IMR-90 (cell line): ENCODE measurements at regions not wholly inside any gene's neighbourhood (a gene's known extent, or its start where the extent isn't known, plus 50 kb on each side); places are given as distances from the start of the nearest gene placed in this dataset.

Experiments used
- ATAC-seq: fragments of 200-7000 bp; cut with Tn5 transposase; 2 replicates; pipeline ENCODE4 v1.9.1; 2020; ENCODE audit warnings: low read depth, mild to moderate bottlenecking, moderate library complexity
- BruUV-seq: library from RNA; stranded (reverse); fragments of 400-500 nt; replicated peaks from 2 replicates; lab custom pipeline; 2021; lab: Mats Ljungman, UMichigan
- CTCF ChIA-PET: fragments of 300-600 bp; formaldehyde crosslinking; extraction: SDS; loops from one replicate; lab custom pipeline; 2021; ENCODE audit warnings: antibody characterized with exemption; lab: Yijun Ruan, JAX
- POLR2A ChIA-PET: fragments of 300-600 bp; sonication (Branson Sonifier 250); formaldehyde crosslinking; loops from one replicate; lab custom pipeline; 2022; ENCODE audit warnings: antibody characterized with exemption; ENCODE audit not compliant: unreplicated experiment; lab: Charles Lee
- DNase-seq: peaks from one replicate; pipeline ENCODE4 v3.0.0; 2013
- H2AFZ ChIP-seq: replicated peaks from 2 replicates; pipeline ENCODE3; 2013; ENCODE audit warnings: low read length, mild to moderate bottlenecking; ENCODE audit not compliant: poor library complexity
- H2AK5ac ChIP-seq: 2 replicates; pipeline ENCODE4 v1.6.1; 2013; ENCODE audit warnings: low read depth, low read length, inconsistent platforms
- H2AK9ac ChIP-seq: replicated peaks from 2 replicates; pipeline ENCODE3; 2013; ENCODE audit warnings: mild to moderate bottlenecking, low read depth, low read length, moderate library complexity; ENCODE audit not compliant: poor library complexity
- H2BK120ac ChIP-seq: 2 replicates; pipeline ENCODE4 v1.6.1; 2013; ENCODE audit warnings: low read depth, low read length, inconsistent platforms
- H2BK15ac ChIP-seq: 3 replicates; pipeline ENCODE4 v1.6.1; 2013; ENCODE audit warnings: low read depth, low read length, inconsistent platforms
- H2BK20ac ChIP-seq: 2 replicates; pipeline ENCODE4 v1.6.1; 2013; ENCODE audit warnings: low read depth, mild to moderate bottlenecking, inconsistent platforms, low read length, moderate library complexity
- H2BK5ac ChIP-seq: 2 replicates; pipeline ENCODE4 v1.6.1; 2013; ENCODE audit warnings: mild to moderate bottlenecking, low read depth, low read length, inconsistent platforms; ENCODE audit not compliant: poor library complexity, severe bottlenecking
- H3K14ac ChIP-seq: replicated peaks from 2 replicates; pipeline ENCODE4 v1.6.1; 2013; ENCODE audit warnings: low read depth, low read length, inconsistent platforms
- H3K18ac ChIP-seq: 2 replicates; pipeline ENCODE4 v1.6.1; 2013; ENCODE audit warnings: low read depth, low read length, control low read depth
- H3K23ac ChIP-seq: 2 replicates; pipeline ENCODE4 v1.6.1; 2013; ENCODE audit warnings: low read depth, low read length, inconsistent platforms
- H3K27ac ChIP-seq: 2 replicates; pipeline ENCODE4 v1.5.1; 2013; ENCODE audit warnings: mild to moderate bottlenecking, control low read depth, low read length; ENCODE audit not compliant: insufficient read depth
- H3K27me3 ChIP-seq: 2 replicates; pipeline ENCODE4 v1.6.1; 2013; ENCODE audit warnings: low read length; ENCODE audit not compliant: control insufficient read depth, insufficient read depth
- H3K36me3 ChIP-seq: 2 replicates; pipeline ENCODE4 v1.6.1; 2013; ENCODE audit warnings: low read length, mixed read lengths; ENCODE audit not compliant: control insufficient read depth, insufficient read depth
- H3K4ac ChIP-seq: 2 replicates; pipeline ENCODE4 v1.6.1; 2013; ENCODE audit warnings: low read depth, low read length, inconsistent platforms
- H3K4me1 ChIP-seq: 2 replicates; pipeline ENCODE4 v1.6.1; 2013; ENCODE audit warnings: low read length, mixed read lengths; ENCODE audit not compliant: control insufficient read depth, insufficient read depth
- H3K4me2 ChIP-seq: 2 replicates; pipeline ENCODE4 v1.6.1; 2013; ENCODE audit warnings: low read depth, mild to moderate bottlenecking, control low read depth, low read length, moderate library complexity
- H3K4me3 ChIP-seq: 2 replicates; pipeline ENCODE4 v1.5.1; 2013; ENCODE audit warnings: low read depth, mild to moderate bottlenecking, control low read depth, low read length, moderate library complexity; ENCODE audit not compliant: insufficient read depth
- H3K56ac ChIP-seq: 2 replicates; pipeline ENCODE4 v1.6.1; 2013; ENCODE audit warnings: low read length, inconsistent platforms; ENCODE audit not compliant: insufficient read depth; ENCODE audit errors: extremely low read depth
- H3K79me1 ChIP-seq, 2 experiments: 2 replicates each; pipeline ENCODE4 v1.6.1; 2013; ENCODE audit warnings: low read length in 2 of 2, inconsistent platforms in 1 of 2, low read depth in 1 of 2
- H3K9ac ChIP-seq: 2 replicates; pipeline ENCODE4 v1.6.1; 2013; ENCODE audit warnings: low read depth, low read length, control low read depth
- H3K9me1 ChIP-seq: 2 replicates; pipeline ENCODE4 v1.6.1; 2013; ENCODE audit warnings: low read length, inconsistent platforms; ENCODE audit not compliant: insufficient read depth
- H3K9me3 ChIP-seq: 2 replicates; pipeline ENCODE4 v1.6.1; 2013; ENCODE audit warnings: low read length; ENCODE audit not compliant: control insufficient read depth, insufficient read depth
- H4K20me1 ChIP-seq: 2 replicates; pipeline ENCODE4 v1.6.1; 2013; ENCODE audit warnings: low read length, inconsistent platforms; ENCODE audit not compliant: insufficient read depth
- H4K5ac ChIP-seq: 2 replicates; pipeline ENCODE4 v1.6.1; 2013; ENCODE audit warnings: mild to moderate bottlenecking, low read depth, low read length, control low read depth
- H4K8ac ChIP-seq, 2 experiments: 2 replicates each; pipeline ENCODE4 v1.6.1; 2013; ENCODE audit warnings: low read depth in 2 of 2, low read length in 2 of 2, control low read depth in 1 of 2, inconsistent platforms in 1 of 2
- H4K91ac ChIP-seq: 2 replicates; pipeline ENCODE4 v1.6.1; 2013; ENCODE audit warnings: low read depth, low read length, inconsistent platforms; ENCODE audit not compliant: insufficient read depth
- BHLHE40 ChIP-seq: fragments of 150-350 bp; IDR thresholded peaks from 2 replicates; pipeline ENCODE4 v1.6.1; 2016; ENCODE audit warnings: mild to moderate bottlenecking, low read depth, low read length
- CEBPB ChIP-seq: IDR thresholded peaks from 2 replicates; pipeline ENCODE4 v1.6.1; 2012; ENCODE audit warnings: low read depth, low read length, improper control_type of control experiment
- CHD1 ChIP-seq: IDR thresholded peaks from 2 replicates; pipeline ENCODE4 v1.6.1; 2012; ENCODE audit warnings: low read depth, low read length, improper control_type of control experiment
- CTCF ChIP-seq: conservative IDR thresholded peaks from 2 replicates; pipeline ENCODE4 v1.5.1; 2012; ENCODE audit warnings: mild to moderate bottlenecking, low read depth, low read length, improper control_type of control experiment
- FOS ChIP-seq: fragments of 150-350 bp; IDR thresholded peaks from 2 replicates; pipeline ENCODE4 v1.6.1; 2016; ENCODE audit warnings: low read depth, low read length
- MAFK ChIP-seq: IDR thresholded peaks from 2 replicates; pipeline ENCODE4 v1.6.1; 2012; ENCODE audit warnings: low read depth, low read length, improper control_type of control experiment
- MAZ ChIP-seq: IDR thresholded peaks from 2 replicates; pipeline ENCODE4 v1.6.1; 2012; ENCODE audit warnings: low read depth, mild to moderate bottlenecking, low read length, improper control_type of control experiment, moderate library complexity, borderline replicate concordance
- MXI1 ChIP-seq: IDR thresholded peaks from 2 replicates; pipeline ENCODE4 v1.6.1; 2012; ENCODE audit warnings: low read depth, mild to moderate bottlenecking, low read length, moderate library complexity, borderline replicate concordance
- NFE2L2 ChIP-seq: fragments of 150-350 bp; IDR thresholded peaks from 2 replicates; pipeline ENCODE4 v1.6.1; 2016; ENCODE audit warnings: low read depth, mild to moderate bottlenecking, low read length
- POLR2A ChIP-seq: IDR thresholded peaks from 2 replicates; pipeline ENCODE4 v1.6.1; 2012; ENCODE audit warnings: mild to moderate bottlenecking, low read depth, low read length
- RAD21 ChIP-seq: IDR thresholded peaks from 2 replicates; pipeline ENCODE4 v1.6.1; 2012; ENCODE audit warnings: low read length, improper control_type of control experiment
- RCOR1 ChIP-seq: IDR thresholded peaks from 2 replicates; pipeline ENCODE4 v1.6.1; 2012; ENCODE audit warnings: mild to moderate bottlenecking, low read length, improper control_type of control experiment; ENCODE audit not compliant: insufficient replicate concordance
- RFX5 ChIP-seq: IDR thresholded peaks from 2 replicates; pipeline ENCODE4 v1.8.0; 2012; ENCODE audit warnings: low read depth, mild to moderate bottlenecking, low read length, moderate library complexity
- SMC3 ChIP-seq: fragments of 150-350 bp; IDR thresholded peaks from 2 replicates; pipeline ENCODE4 v1.6.1; 2016; ENCODE audit warnings: low read depth, mild to moderate bottlenecking, antibody characterized with exemption, low read length, moderate library complexity
- dilution Hi-C: fragments of 300-500 bp; cut with HindIII; formaldehyde crosslinking; loops from one replicate; pipeline ENCODE4 v1.14.3; 2018; ENCODE audit warnings: low sequenced_read_pairs; ENCODE audit not compliant: unreplicated experiment
- in situ Hi-C: fragments of 300-500 bp; cut with MboI; formaldehyde crosslinking; loops from 3 replicates; pipeline ENCODE4 v1.14.3; 2019; ENCODE audit warnings: low sequenced_read_pairs, inconsistent platforms, mixed read lengths
- intact Hi-C: fragments of 100-400 bp; cut with micrococcal nuclease; formaldehyde crosslinking; loops from 2 replicates; pipeline ENCODE4 v1.10.0; 2022
- TF ChIP-seq, protein P1 (sequence below): fragments of 150-350 bp; IDR thresholded peaks from 2 replicates; pipeline ENCODE4 v1.6.1; 2017; ENCODE audit warnings: mild to moderate bottlenecking, antibody characterized with exemption, low read length, low read depth
- TF ChIP-seq, protein P2 (sequence below): fragments of 150-350 bp; IDR thresholded peaks from 2 replicates; pipeline ENCODE4 v1.6.1; 2016; ENCODE audit warnings: low read depth, mild to moderate bottlenecking, low read length, moderate library complexity, borderline replicate concordance

GRCh38 chr3:109687626-109688025 lies 350.3 kb upstream of the DPPA4 start:
- Histone ChIP-seq H3K4me3 (no peak overlapping the region), H2BK20ac (peak overlapping the region; percentile 43; the same call in 1 of the 2 replicates), H2AK9ac (no peak overlapping the region), H3K9ac (no peak overlapping the region), H3K18ac (no peak overlapping the region), H3K27me3 (no peaks in the 10 kb centered on the region), H3K9me3 (no peaks in the 10 kb centered on the region), H2AFZ (no peak overlapping the region), H2BK15ac (no peak overlapping the region), H3K36me3 (no peaks in the 10 kb centered on the region), H2BK120ac (no peak overlapping the region), H3K27ac (no peak overlapping the region), H2AK5ac (0 out of 2 replicates have a peak overlapping the region, but pooled peaks have one; percentile 66), H3K4me1 (peaks cover 5% of the 10 kb centered on the region; the same call in 1 of the 2 replicates), H4K5ac (no peak overlapping the region), H3K23ac (no peak overlapping the region), H3K4me2 (no peak overlapping the region), H3K79me1 (no peaks in the 10 kb centered on the region), H4K20me1 (no peaks in the 10 kb centered on the region), H4K91ac (no peak overlapping the region), H3K9me1 (peaks cover 3% of the 10 kb centered on the region), H4K8ac (no peak overlapping the region), H3K56ac (no peak overlapping the region), H3K14ac (0 out of 2 replicates have a peak overlapping the region, but pooled peaks have one; percentile 65), H2BK5ac (no peak overlapping the region), H3K4ac (no peak overlapping the region)
- ChIA-PET POLR2A (no interaction called here), CTCF (no interaction called here)
- DNase-seq (no peak), ATAC-seq (no peak)
- TF ChIP-seq NFE2L2 (no peak), CHD1 (no peak), RFX5 (no peak), CEBPB (no peak), RAD21 (no peak), MAFK (no peak), FOS (no peak), CTCF (no peak), MXI1 (no peak), SMC3 (no peak), POLR2A (no peak), BHLHE40 (no peak), MAZ (no peak), RCOR1 (no peak)
- TF ChIP-seq, protein P1, sequence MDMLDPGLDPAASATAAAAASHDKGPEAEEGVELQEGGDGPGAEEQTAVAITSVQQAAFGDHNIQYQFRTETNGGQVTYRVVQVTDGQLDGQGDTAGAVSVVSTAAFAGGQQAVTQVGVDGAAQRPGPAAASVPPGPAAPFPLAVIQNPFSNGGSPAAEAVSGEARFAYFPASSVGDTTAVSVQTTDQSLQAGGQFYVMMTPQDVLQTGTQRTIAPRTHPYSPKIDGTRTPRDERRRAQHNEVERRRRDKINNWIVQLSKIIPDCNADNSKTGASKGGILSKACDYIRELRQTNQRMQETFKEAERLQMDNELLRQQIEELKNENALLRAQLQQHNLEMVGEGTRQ = no peak
- TF ChIP-seq, protein P2, sequence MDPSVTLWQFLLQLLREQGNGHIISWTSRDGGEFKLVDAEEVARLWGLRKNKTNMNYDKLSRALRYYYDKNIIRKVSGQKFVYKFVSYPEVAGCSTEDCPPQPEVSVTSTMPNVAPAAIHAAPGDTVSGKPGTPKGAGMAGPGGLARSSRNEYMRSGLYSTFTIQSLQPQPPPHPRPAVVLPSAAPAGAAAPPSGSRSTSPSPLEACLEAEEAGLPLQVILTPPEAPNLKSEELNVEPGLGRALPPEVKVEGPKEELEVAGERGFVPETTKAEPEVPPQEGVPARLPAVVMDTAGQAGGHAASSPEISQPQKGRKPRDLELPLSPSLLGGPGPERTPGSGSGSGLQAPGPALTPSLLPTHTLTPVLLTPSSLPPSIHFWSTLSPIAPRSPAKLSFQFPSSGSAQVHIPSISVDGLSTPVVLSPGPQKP = no peak
- no TSS peak for BruUV-seq
- dilution Hi-C loops = no loop called here
- intact Hi-C loops = no loop called here
- in situ Hi-C loops = no loop called here
